22Rv1 (cell line): ENCODE measurements at regions not wholly inside any gene's neighbourhood (a gene's known extent, or its start where the extent isn't known, plus 50 kb on each side); places are given as distances from the start of the nearest gene placed in this dataset.
A peak's percentile ranks its signal among the peaks of the same experiment; 100 is the strongest.

Experiments
- H3K27ac ChIP-seq: fragments of 450-650 bp; 2 replicates; pipeline ENCODE4 v1.5.1; 2017
- ZFX ChIP-seq: fragments of 450-650 bp; IDR thresholded peaks from 2 replicates; pipeline ENCODE4 v1.6.1; 2017; ENCODE audit warnings: antibody characterized with exemption, borderline replicate concordance
- TF ChIP-seq, protein P1 (sequence below): fragments of 450-650 bp; IDR thresholded peaks from 2 replicates; pipeline ENCODE4 v1.5.1; 2017; ENCODE audit warnings: mild to moderate bottlenecking

DNA sequence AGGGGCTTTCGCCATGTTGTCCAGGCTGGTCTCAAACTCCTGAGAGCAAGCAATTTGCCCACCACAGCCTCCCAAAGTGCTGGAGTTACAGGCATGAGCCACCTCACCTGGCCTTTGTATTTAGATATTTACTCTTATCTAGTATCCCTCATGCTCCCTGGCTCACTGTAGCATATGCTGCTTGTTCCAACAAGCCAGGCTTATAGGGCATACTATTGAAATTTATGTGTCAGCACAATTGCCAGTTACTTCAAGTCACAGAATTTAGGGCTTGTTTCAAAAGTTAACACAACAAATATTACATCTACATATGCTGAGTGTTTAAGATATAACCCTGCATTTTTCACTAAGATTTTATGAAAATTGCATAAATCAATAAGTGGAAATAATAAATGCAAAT lies 469.2 kb upstream of the ZNF608 start:
- TF ChIP-seq, protein P1, sequence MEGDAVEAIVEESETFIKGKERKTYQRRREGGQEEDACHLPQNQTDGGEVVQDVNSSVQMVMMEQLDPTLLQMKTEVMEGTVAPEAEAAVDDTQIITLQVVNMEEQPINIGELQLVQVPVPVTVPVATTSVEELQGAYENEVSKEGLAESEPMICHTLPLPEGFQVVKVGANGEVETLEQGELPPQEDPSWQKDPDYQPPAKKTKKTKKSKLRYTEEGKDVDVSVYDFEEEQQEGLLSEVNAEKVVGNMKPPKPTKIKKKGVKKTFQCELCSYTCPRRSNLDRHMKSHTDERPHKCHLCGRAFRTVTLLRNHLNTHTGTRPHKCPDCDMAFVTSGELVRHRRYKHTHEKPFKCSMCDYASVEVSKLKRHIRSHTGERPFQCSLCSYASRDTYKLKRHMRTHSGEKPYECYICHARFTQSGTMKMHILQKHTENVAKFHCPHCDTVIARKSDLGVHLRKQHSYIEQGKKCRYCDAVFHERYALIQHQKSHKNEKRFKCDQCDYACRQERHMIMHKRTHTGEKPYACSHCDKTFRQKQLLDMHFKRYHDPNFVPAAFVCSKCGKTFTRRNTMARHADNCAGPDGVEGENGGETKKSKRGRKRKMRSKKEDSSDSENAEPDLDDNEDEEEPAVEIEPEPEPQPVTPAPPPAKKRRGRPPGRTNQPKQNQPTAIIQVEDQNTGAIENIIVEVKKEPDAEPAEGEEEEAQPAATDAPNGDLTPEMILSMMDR: no peak
- no peak for TF ChIP-seq ZFX
- no peak overlapping the region for H3K27ac ChIP-seq

DNA sequence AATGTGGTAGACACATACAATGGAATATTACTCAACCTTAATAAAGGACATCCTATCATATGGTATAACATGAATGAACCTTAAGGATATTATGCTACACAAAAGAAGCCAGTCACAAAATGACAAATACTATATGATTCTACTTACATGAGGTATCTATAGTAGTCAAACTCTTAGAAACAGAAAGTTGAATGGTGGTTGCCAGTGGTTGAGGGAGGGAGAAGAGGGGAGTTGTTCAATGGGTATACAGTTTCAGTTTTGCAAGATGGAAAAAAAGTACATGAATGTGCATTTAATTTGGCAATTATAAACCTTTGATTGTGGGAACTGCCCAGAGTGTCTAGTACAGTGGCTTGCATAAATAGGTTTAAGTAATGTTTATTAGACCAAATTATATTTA lies 473.3 kb upstream of the ZNF608 start:
- no peak for TF ChIP-seq ZFX
- TF ChIP-seq, protein P1: no peak

DNA sequence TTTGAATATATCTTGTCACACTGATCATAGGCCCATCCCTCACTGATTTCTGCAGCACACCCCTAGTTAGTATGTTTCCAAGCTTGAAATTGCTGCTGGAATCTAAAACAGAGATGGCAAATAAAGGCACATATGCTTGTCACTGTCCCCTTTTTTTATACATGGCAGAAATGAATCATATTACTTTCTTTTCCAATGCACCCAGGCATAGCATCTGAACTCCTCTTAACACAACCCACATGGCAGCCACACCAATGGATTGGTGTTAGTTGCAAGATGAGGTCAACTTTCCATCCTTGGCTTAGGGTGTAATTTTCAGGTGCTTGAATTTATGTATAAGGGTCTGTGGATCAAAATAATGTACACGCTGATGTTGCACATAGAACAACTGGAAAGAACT lies 473.8 kb upstream of the ZNF608 start:
- H3K27ac ChIP-seq: no peak overlapping the region
- TF ChIP-seq, protein P1: no peak
- TF ChIP-seq ZFX: no peak

More for the DNA sequence above, 473.3 kb upstream of the ZNF608 start:
- no peak overlapping the region for H3K27ac ChIP-seq

DNA sequence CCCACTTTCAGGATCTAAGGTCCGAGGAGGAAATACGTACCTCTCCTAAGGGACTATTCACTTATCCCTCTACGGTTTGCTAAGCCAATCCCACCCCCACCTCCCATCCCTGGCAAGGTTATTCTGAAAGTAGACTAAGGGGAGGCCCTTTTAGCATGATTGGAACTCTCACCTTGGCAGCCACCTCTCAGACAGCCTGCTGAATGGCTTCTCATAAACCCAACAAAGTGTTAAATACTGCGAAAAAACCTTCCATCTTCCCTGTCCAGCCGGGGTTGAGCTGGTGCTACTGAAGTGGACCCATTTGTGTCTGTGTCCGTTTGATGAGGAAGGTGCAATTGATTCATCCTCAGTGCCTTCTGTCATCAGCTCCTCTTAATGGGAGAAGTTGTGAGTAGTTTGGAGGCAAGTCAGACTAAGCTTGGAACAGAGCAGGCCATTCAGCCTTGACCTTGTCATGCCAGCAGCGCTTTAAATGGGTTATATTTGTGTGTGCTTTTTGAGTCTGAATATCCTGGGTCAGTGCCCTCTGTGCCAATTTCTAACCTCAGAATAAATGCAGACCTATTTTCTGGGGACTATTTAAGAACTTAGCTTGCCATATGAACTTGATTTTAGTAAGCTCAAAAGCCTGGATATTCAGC lies 476.3 kb upstream of the ZNF608 start:
- no peak overlapping the region for H3K27ac ChIP-seq
- no peak for TF ChIP-seq ZFX
- TF ChIP-seq, protein P1: no peak

- TF ChIP-seq, protein P1: no peak
- no peak for TF ChIP-seq ZFX
- no peak overlapping the region for H3K27ac ChIP-seq
These were observed 479.0 kb upstream of the ZNF608 start for GRCh38 chr5:125225424-125225823.

GRCh38 chr5:125226825-125227224 lies 480.4 kb upstream of the ZNF608 start:
- TF ChIP-seq ZFX: no peak
- TF ChIP-seq, protein P1: no peak
- no peak overlapping the region for H3K27ac ChIP-seq

- TF ChIP-seq, protein P1: peak; percentile 74
- TF ChIP-seq ZFX: no peak
- no peak overlapping the region for H3K27ac ChIP-seq
These were observed 481.1 kb upstream of the ZNF608 start for GRCh38 chr5:125227333-125228095.
